ENCODE measurements at regions not wholly inside any gene's neighbourhood (a gene's known extent, or its start where the extent isn't known, plus 50 kb on each side); places are given as distances from the start of the nearest gene placed in this dataset.

DNA sequence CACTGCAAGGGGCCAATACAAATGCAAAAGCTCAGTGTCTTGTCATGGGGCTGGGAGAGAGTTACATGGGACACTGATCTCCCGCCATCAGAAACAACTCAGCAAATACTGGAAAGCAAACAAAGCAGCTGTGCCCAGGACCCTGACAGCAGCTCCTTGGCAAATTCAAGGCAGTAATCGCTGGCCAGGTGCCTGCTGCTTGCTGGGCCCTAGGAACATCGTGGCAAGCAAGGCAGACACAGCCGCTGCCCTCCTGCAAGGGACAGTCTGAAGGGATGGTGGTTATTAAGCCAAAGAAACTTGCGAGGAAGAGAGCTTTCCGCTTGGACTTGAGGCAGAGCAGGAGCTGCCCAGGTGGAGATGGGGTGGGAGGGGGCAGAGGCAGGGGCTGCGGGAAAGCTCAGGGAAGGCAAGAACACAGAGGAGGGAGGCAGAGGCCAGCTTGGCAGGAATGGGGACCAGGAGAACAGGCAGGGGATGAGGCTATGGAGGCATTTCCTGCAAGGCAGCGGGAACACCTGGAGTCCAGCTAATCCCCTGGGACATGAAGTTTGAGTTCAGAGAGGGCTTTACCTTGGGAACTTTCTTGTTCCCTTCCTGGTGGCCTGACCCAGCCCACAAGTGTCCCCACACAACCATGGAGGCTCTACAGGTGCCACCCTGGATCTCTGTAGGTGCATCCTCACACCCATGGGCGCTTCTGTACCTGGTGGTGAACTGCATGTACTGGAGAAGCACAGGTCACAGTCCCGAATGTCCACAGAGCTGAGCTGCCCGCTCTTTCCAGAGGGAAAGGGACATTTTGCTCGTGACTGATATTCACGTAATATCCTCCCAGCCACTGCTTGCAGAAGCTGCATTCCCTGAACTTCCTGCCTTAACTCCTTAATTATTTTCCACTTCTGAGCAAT lies 78.7 kb upstream of the ATP2B2 start:
- TF ChIP-seq, protein P1, sequence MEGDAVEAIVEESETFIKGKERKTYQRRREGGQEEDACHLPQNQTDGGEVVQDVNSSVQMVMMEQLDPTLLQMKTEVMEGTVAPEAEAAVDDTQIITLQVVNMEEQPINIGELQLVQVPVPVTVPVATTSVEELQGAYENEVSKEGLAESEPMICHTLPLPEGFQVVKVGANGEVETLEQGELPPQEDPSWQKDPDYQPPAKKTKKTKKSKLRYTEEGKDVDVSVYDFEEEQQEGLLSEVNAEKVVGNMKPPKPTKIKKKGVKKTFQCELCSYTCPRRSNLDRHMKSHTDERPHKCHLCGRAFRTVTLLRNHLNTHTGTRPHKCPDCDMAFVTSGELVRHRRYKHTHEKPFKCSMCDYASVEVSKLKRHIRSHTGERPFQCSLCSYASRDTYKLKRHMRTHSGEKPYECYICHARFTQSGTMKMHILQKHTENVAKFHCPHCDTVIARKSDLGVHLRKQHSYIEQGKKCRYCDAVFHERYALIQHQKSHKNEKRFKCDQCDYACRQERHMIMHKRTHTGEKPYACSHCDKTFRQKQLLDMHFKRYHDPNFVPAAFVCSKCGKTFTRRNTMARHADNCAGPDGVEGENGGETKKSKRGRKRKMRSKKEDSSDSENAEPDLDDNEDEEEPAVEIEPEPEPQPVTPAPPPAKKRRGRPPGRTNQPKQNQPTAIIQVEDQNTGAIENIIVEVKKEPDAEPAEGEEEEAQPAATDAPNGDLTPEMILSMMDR (IDR thresholded peaks at IDR 0.05) = no peak
- TF ChIP-seq POLR2A (IDR thresholded peaks at IDR 0.05) = no peak
- H3K4me3 ChIP-seq = no peak overlapping the region
- no peak overlapping the region for H3K27ac ChIP-seq
- no peak for DNase-seq
- H3K36me3 ChIP-seq = no peaks in the 10 kb centered on the region
- intact Hi-C loops (cut with DNase I; ENCODE audit: low total_unique reads) = no loop called here
- no peaks in the 10 kb centered on the region for H3K9me3 ChIP-seq
- H3K27me3 ChIP-seq = no peaks in the 10 kb centered on the region
- H3K4me1 ChIP-seq = no peaks in the 10 kb centered on the region

DNA sequence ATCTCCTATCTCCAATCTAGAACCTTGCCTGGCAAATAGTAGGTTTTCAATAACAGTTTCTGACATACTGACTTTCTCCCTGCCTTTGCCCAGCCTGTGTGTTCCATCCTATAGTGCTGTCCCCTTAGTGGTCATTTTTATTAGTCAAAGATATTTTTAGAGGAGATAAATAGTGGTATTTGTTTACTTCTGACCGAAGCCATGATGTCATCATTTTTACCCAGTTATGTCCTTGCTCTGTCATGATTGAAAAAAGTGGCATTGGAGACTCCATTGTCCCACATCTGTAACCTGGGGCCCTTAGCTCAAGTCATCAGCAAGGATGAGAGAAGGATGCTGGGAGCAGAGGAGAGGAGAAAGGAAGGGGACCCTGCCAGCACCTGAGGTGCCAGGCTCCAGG lies 80.6 kb upstream of the ATP2B2 start:
- no peak for DNase-seq
- Histone ChIP-seq H3K27ac (no peak overlapping the region), H3K9me3 (no peaks in the 10 kb centered on the region), H3K36me3 (no peaks in the 10 kb centered on the region), H3K4me1 (no peaks in the 10 kb centered on the region), H3K27me3 (no peaks in the 10 kb centered on the region), H3K4me3 (no peak overlapping the region)
- intact Hi-C loops (cut with DNase I; ENCODE audit: low total_unique reads) = no loop called here
- TF ChIP-seq POLR2A (IDR thresholded peaks at IDR 0.05) = no peak
- TF ChIP-seq, protein P1 (IDR thresholded peaks at IDR 0.05) = no peak

DNA sequence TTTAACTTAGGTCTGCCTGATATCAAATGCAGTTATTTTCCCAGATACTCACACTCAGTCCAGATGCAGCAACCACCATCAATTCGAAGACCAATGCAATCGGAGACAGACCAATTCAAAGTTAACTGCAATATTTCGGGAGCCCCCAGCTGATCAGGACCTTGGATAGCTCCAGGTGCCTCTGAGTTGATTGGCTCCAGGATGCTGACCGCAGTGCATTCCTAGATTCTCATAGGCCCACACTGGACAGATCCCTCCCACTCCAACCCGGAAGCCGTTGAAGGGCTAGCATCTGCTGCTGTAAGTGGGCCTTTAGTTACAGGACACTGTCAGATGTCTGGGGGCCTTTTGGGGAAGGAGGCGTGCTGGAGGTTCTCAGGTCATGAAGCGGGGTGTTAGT lies 89.5 kb upstream of the ATP2B2 start:
- Histone ChIP-seq H3K4me1 (no peaks in the 10 kb centered on the region), H3K36me3 (no peaks in the 10 kb centered on the region), H3K9me3 (no peaks in the 10 kb centered on the region), H3K4me3 (no peak overlapping the region), H3K27ac (no peak overlapping the region), H3K27me3 (no peaks in the 10 kb centered on the region)
- DNase-seq = no peak
- TF ChIP-seq POLR2A (IDR thresholded peaks at IDR 0.05) = no peak
- TF ChIP-seq, protein P1 (IDR thresholded peaks at IDR 0.05) = no peak
- intact Hi-C loops (cut with DNase I; ENCODE audit: low total_unique reads) = no loop called here

GRCh38 chr3:10596746-10597448 lies 91.5 kb upstream of the ATP2B2 start:
- no peaks in the 10 kb centered on the region for H3K9me3 ChIP-seq
- TF ChIP-seq, protein P1 (IDR thresholded peaks at IDR 0.05) = no peak
- no peak for TF ChIP-seq POLR2A (IDR thresholded peaks at IDR 0.05)
- H3K27me3 ChIP-seq = no peaks in the 10 kb centered on the region
- no peaks in the 10 kb centered on the region for H3K4me1 ChIP-seq
- no peak for DNase-seq
- H3K36me3 ChIP-seq = no peaks in the 10 kb centered on the region
- no peak overlapping the region for H3K27ac ChIP-seq
- H3K4me3 ChIP-seq = no peak overlapping the region
- intact Hi-C loops (cut with DNase I; ENCODE audit: low total_unique reads) = no loop called here

DNA sequence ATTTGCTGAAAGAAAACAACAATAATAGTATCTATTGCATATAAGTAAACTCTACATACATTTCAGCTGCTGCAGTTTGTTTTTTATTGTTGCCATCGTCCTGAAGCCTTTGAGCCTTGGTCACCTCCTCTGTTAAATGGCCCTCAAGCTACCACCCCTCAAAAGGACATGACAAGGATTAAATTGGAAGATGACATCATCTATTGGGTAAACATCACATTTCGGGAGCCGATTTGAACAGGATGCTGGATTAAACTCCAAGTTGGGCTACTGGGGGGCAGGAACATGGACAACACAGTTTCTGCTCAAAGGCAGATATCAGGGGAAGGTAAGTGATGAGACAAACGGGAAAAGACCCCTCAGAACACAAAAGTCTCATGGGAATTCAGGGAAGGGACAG lies 92.3 kb upstream of the ATP2B2 start:
- no peak for TF ChIP-seq POLR2A (IDR thresholded peaks at IDR 0.05)
- TF ChIP-seq, protein P1 (IDR thresholded peaks at IDR 0.05) = no peak
- intact Hi-C loops (cut with DNase I; ENCODE audit: low total_unique reads) = no loop called here
- no peaks in the 10 kb centered on the region for H3K9me3 ChIP-seq
- H3K4me1 ChIP-seq = no peaks in the 10 kb centered on the region
- no peak overlapping the region for H3K4me3 ChIP-seq
- H3K27ac ChIP-seq = no peak overlapping the region
- DNase-seq = no peak
- no peaks in the 10 kb centered on the region for H3K27me3 ChIP-seq
- H3K36me3 ChIP-seq = no peaks in the 10 kb centered on the region
